WI38 (cell line): ENCODE measurements at regions not wholly inside any gene's neighbourhood (a gene's known extent, or its start where the extent isn't known, plus 50 kb on each side); places are given as distances from the start of the nearest gene placed in this dataset.
"Not testable (repeated sequence)": the region's sequence is repeated elsewhere in the genome, so short reads cannot be mapped to it uniquely, and the experiment has no call there.

Experiments used
- H3K4me3 ChIP-seq: 2 replicates; pipeline ENCODE4 v1.5.1; 2011; ENCODE audit warnings: low read depth, mild to moderate bottlenecking, control low read depth, low read length
- CTCF ChIP-seq: IDR thresholded peaks from 2 replicates; pipeline ENCODE4 v1.5.1; 2012; ENCODE audit warnings: low read depth, mild to moderate bottlenecking, control low read depth, low read length

GRCh38 chr21:17699524-17700189 is 87.0 kb upstream of the BTG3 start:
- H3K4me3 ChIP-seq = no peak overlapping the region
- no peak for TF ChIP-seq CTCF

DNA sequence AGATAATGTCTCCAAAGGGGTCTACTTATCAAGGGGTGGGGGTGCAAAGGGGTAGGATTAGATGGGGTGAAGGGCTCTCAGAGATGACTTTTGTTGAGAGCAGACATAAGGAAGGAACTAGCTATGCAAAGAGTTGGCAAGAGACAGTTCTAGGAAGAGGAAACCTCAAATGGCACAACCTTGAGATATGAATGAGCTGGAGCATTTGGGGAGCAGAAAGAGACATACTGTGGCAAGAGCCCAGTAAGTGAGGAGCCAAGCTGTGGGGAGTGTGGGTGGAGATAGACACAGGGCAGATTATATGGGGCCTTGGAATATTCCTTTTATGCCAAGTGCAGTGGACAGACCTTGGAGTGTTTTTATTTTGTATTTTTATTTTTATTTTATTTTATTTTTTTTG is 84.8 kb upstream of the BTG3 start:
- no peak overlapping the region for H3K4me3 ChIP-seq
- no peak for TF ChIP-seq CTCF

DNA sequence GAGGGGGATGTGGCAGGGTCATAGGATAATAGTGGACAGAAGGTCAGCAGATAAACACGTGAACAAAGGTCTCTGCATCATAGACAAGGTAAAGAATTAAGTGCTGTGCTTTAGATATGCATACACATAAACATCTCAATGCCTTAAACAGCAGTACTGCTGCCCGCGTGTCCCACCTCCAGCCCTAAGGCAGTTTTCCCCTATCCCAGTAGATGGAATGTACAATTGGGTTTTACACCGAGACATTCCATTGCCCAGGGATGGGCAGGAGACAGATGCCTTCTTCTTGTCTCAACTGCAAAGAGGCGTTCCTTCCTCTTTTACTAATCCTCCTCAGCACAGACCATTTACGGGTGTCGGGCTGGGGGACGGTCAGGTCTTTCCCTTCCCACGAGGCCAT is 81.7 kb upstream of the BTG3 start:
- not testable (repeated sequence) for H3K4me3 ChIP-seq

DNA sequence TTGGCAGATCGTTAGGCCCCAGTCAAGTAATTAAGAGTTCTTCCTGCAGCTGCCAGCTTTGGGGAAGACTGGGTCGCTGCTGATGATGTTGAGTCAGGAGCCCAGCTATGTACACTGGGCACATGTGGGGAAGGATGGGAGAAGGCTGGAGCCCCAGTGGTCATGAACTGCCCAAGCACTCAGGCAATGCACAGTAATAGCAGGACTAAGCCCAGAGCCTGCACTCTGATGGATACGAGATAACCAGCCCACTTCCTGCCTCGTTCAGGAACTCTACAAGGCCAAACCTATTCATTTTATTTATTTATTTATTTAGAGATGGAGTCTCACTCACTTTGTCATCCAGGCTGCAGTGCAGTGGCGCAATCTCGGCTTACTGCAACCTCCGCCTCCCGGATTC is 81.1 kb upstream of the BTG3 start:
- H3K4me3 ChIP-seq = no peak overlapping the region
- TF ChIP-seq CTCF = no peak

DNA sequence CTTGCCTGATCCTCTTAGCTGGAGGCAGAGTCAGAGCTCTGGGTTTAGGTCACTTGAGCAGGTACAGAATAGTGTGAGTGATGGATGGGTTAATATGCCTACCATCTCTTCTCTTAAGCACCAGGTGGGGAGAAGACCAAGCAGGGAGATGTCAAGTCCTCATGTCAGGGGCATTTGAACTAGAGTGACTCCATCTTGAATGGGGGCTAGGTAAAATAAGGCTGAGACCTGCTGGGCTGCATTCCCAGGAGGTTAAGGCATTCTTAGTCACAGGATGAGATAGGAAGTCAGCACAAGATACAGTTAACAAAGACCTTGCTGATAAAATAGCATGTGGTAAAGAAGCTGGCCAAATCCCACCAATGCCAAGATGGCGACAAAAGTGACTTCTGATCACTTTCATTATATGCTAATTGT is 77.4 kb upstream of the BTG3 start:
- no peak overlapping the region for H3K4me3 ChIP-seq
- TF ChIP-seq CTCF = no peak

GRCh38 chr21:17688912-17689874 is 76.5 kb upstream of the BTG3 start:
- no peak overlapping the region for H3K4me3 ChIP-seq

GRCh38 chr21:17682924-17683323 is 70.2 kb upstream of the BTG3 start:
- TF ChIP-seq CTCF = no peak
- H3K4me3 ChIP-seq = no peak overlapping the region

More at GRCh38 chr21:17688912-17689874, 76.5 kb upstream of the BTG3 start:
- TF ChIP-seq CTCF = no peak
